ENCODE measurements at regions not wholly inside any gene's neighbourhood (a gene's known extent, or its start where the extent isn't known, plus 50 kb on each side); places are given as distances from the start of the nearest gene placed in this dataset.

- POLR2A ChIA-PET = no interaction called here
- CTCF ChIA-PET = no interaction called here
- no peak overlapping the region for H3K4me3 ChIP-seq (ENCODE audit: low read depth, low read length)
- no peak for TF ChIP-seq CTCF (IDR thresholded peaks at IDR 0.05; ENCODE audit: insufficient read depth, low read length, missing control alignments)
- DNase-seq (ENCODE audit: low read depth, low spot score) = no peak
Observed at GRCh38 chr9:13513286-13513685, 233.8 kb upstream of the MPDZ start.

GRCh38 chr9:13508681-13509080 lies 229.2 kb upstream of the MPDZ start:
- CTCF ChIA-PET = no interaction called here
- no peak for TF ChIP-seq CTCF (IDR thresholded peaks at IDR 0.05; ENCODE audit: insufficient read depth, low read length, missing control alignments)
- no peak for DNase-seq (ENCODE audit: low read depth, low spot score)
- POLR2A ChIA-PET = no interaction called here
- no peak overlapping the region for H3K4me3 ChIP-seq (ENCODE audit: low read depth, low read length)

- CTCF ChIA-PET = no interaction called here
- H3K4me3 ChIP-seq (ENCODE audit: low read depth, low read length) = no peak overlapping the region
Observed at GRCh38 chr9:13508086-13508485, 228.6 kb upstream of the MPDZ start.

GRCh38 chr9:13505797-13506196 lies 226.3 kb upstream of the MPDZ start:
- CTCF ChIA-PET = no interaction called here
- H3K4me3 ChIP-seq (ENCODE audit: low read depth, low read length) = no peak overlapping the region

More at GRCh38 chr9:13508086-13508485, 228.6 kb upstream of the MPDZ start:
- TF ChIP-seq CTCF (IDR thresholded peaks at IDR 0.05; ENCODE audit: insufficient read depth, low read length, missing control alignments) = no peak
- POLR2A ChIA-PET = no interaction called here
- DNase-seq (ENCODE audit: low read depth, low spot score) = no peak

GRCh38 chr9:13503599-13503998 lies 224.1 kb upstream of the MPDZ start:
- ChIA-PET POLR2A (no interaction called here), CTCF (no interaction called here)
- no peak overlapping the region for H3K4me3 ChIP-seq (ENCODE audit: low read depth, low read length)
- DNase-seq (ENCODE audit: low read depth, low spot score) = no peak
- TF ChIP-seq CTCF (IDR thresholded peaks at IDR 0.05; ENCODE audit: insufficient read depth, low read length, missing control alignments) = no peak

More at GRCh38 chr9:13505797-13506196, 226.3 kb upstream of the MPDZ start:
- no peak for TF ChIP-seq CTCF (IDR thresholded peaks at IDR 0.05; ENCODE audit: insufficient read depth, low read length, missing control alignments)
- no peak for DNase-seq (ENCODE audit: low read depth, low spot score)
- POLR2A ChIA-PET = no interaction called here

- DNase-seq (ENCODE audit: low read depth, low spot score) = no peak
- H3K4me3 ChIP-seq (ENCODE audit: low read depth, low read length) = no peak overlapping the region
- CTCF ChIA-PET = no interaction called here
- TF ChIP-seq CTCF (IDR thresholded peaks at IDR 0.05; ENCODE audit: insufficient read depth, low read length, missing control alignments) = no peak
- POLR2A ChIA-PET = no interaction called here
Observed at GRCh38 chr9:13502484-13502883, 223.0 kb upstream of the MPDZ start.

Data from AG04449 (cell line).